Mesothelial cell of epicardium (in vitro differentiated cells): ENCODE measurements at regions not wholly inside any gene's neighbourhood (a gene's known extent, or its start where the extent isn't known, plus 50 kb on each side); places are given as distances from the start of the nearest gene placed in this dataset.
"Not testable (repeated sequence)": the region's sequence is repeated elsewhere in the genome, so short reads cannot be mapped to it uniquely, and the experiment has no call there.

ENCODE experiments used
- DNase-seq, 2 experiments: peaks; one replicate each; pipeline ENCODE4 v3.0.0; 2021; ENCODE audit warnings: low spot score in 2 of 2; ENCODE audit not compliant: unreplicated experiment in 2 of 2
- H3K27ac Mint-ChIP-seq: 2 replicates; pipeline ENCODE4 v1.8.0; 2021; ENCODE audit warnings: mixed read lengths
- H3K27me3 Mint-ChIP-seq: 2 replicates; pipeline ENCODE4 v1.8.0; 2021; ENCODE audit warnings: low read depth, mixed read lengths
- H3K36me3 Mint-ChIP-seq: 2 replicates; pipeline ENCODE4 v1.8.0; 2021; ENCODE audit warnings: mixed read lengths
- H3K4me1 Mint-ChIP-seq: 2 replicates; pipeline ENCODE4 v1.8.0; 2021; ENCODE audit warnings: mixed read lengths
- H3K4me3 Mint-ChIP-seq: 2 replicates; pipeline ENCODE4 v1.8.0; 2021; ENCODE audit warnings: mild to moderate bottlenecking, moderate library complexity, mixed read lengths
- H3K9me3 Mint-ChIP-seq: 2 replicates; pipeline ENCODE4 v1.8.0; 2021; ENCODE audit warnings: mixed read lengths
- CTCF ChIP-seq: fragments of 200-600 bp; sonication (generic); IDR thresholded peaks from one replicate; pipeline ENCODE4 v1.5.0; 2021; ENCODE audit warnings: antibody characterized with exemption; ENCODE audit not compliant: unreplicated experiment

- TF ChIP-seq CTCF, result no peak
- Mint-ChIP-seq H3K9me3 (no peaks in the 10 kb centered on the region), H3K27me3 (peaks cover 2% of the 10 kb centered on the region), H3K36me3 (no peaks in the 10 kb centered on the region), H3K27ac (no peak overlapping the region), H3K4me1 (peaks cover 19% of the 10 kb centered on the region), H3K4me3 (no peak overlapping the region)
- DNase-seq, result no peak
These were observed 763.6 kb downstream of the TAF11L14 start for GRCh38 chr5:18397891-18398290.

GRCh38 chr5:18399461-18400327 is 765.4 kb downstream of the TAF11L14 start:
- H3K4me1 Mint-ChIP-seq, result peaks cover 13% of the 10 kb centered on the region
- not testable (repeated sequence) for H3K4me3 Mint-ChIP-seq, H3K36me3 Mint-ChIP-seq, DNase-seq, H3K9me3 Mint-ChIP-seq, H3K27me3 Mint-ChIP-seq, H3K27ac Mint-ChIP-seq

GRCh38 chr5:18403141-18403540 is 768.9 kb downstream of the TAF11L14 start:
- no peaks in the 10 kb centered on the region for H3K9me3 Mint-ChIP-seq
- no peaks in the 10 kb centered on the region for H3K27me3 Mint-ChIP-seq

GRCh38 chr5:18403941-18404438 is 769.7 kb downstream of the TAF11L14 start:
- H3K9me3 Mint-ChIP-seq, result no peaks in the 10 kb centered on the region

More at GRCh38 chr5:18403141-18403540, 768.9 kb downstream of the TAF11L14 start:
- TF ChIP-seq CTCF, result no peak
- Mint-ChIP-seq H3K27ac (no peak overlapping the region), H3K36me3 (no peaks in the 10 kb centered on the region), H3K4me1 (no peaks in the 10 kb centered on the region), H3K4me3 (no peak overlapping the region)
- DNase-seq, result no peak

GRCh38 chr5:18420711-18421110 is 786.5 kb downstream of the TAF11L14 start:
- TF ChIP-seq CTCF, result no peak
- Mint-ChIP-seq H3K27me3 (no peaks in the 10 kb centered on the region), H3K4me1 (peaks cover 5% of the 10 kb centered on the region), H3K4me3 (no peak overlapping the region), H3K36me3 (no peaks in the 10 kb centered on the region), H3K27ac (no peak overlapping the region), H3K9me3 (peaks cover 29% of the 10 kb centered on the region)
- DNase-seq, result no peak

More at GRCh38 chr5:18403941-18404438, 769.7 kb downstream of the TAF11L14 start:
- no peak for TF ChIP-seq CTCF
- H3K27me3 Mint-ChIP-seq, result no peaks in the 10 kb centered on the region
- no peaks in the 10 kb centered on the region for H3K4me1 Mint-ChIP-seq
- no peak for DNase-seq
- no peak overlapping the region for H3K4me3 Mint-ChIP-seq
- no peak overlapping the region for H3K27ac Mint-ChIP-seq
- H3K36me3 Mint-ChIP-seq, result no peaks in the 10 kb centered on the region

- H3K4me3 Mint-ChIP-seq, result no peak overlapping the region
- no peak for TF ChIP-seq CTCF
- H3K4me1 Mint-ChIP-seq, result no peaks in the 10 kb centered on the region
- H3K27ac Mint-ChIP-seq, result no peak overlapping the region
- no peaks in the 10 kb centered on the region for H3K27me3 Mint-ChIP-seq
- peaks cover 8% of the 10 kb centered on the region for H3K9me3 Mint-ChIP-seq
- DNase-seq, result no peak
- H3K36me3 Mint-ChIP-seq, result no peaks in the 10 kb centered on the region
These were observed 799.1 kb downstream of the TAF11L14 start for GRCh38 chr5:18433336-18433735.
